Caco-2 (cell line): ENCODE measurements at regions not wholly inside any gene's neighbourhood (a gene's known extent, or its start where the extent isn't known, plus 50 kb on each side); places are given as distances from the start of the nearest gene placed in this dataset.

ENCODE experiments used
- BruUV-seq: library from RNA; stranded (reverse); fragments of 400-500 nt; replicated peaks from 2 replicates; lab custom pipeline; 2021; lab: Mats Ljungman, UMichigan
- CTCF ChIA-PET: fragments of 300-600 bp; sonication (Branson Sonifier 250); formaldehyde crosslinking; loops from one replicate; lab custom pipeline; 2022; ENCODE audit warnings: antibody characterized with exemption; lab: Charles Lee
- POLR2A ChIA-PET: fragments of 300-600 bp; sonication (Branson Sonifier 250); formaldehyde crosslinking; loops from one replicate; lab custom pipeline; 2022; ENCODE audit warnings: antibody characterized with exemption; lab: Charles Lee
- DNase-seq, 2 experiments: peaks; one replicate each; pipeline versions ENCODE4 v3.0.0 to v3.0.0-alpha.2; 2020 to 2022
- H3K27me3 ChIP-seq: replicated peaks from 2 replicates; pipeline ENCODE4 v1.6.0; 2011; ENCODE audit warnings: low read length; ENCODE audit not compliant: control insufficient read depth, insufficient read depth
- H3K36me3 ChIP-seq: 2 replicates; pipeline ENCODE4 v1.5.1; 2011; ENCODE audit warnings: low read length; ENCODE audit not compliant: control insufficient read depth, insufficient read depth
- H3K4me1 ChIP-seq: fragments of 250-450 bp; sonication (Bioruptor Pico); 2 replicates; pipeline ENCODE4 v1.5.1; 2020; ENCODE audit warnings: mild to moderate bottlenecking
- H3K4me3 ChIP-seq: 2 replicates; pipeline ENCODE4 v1.5.1; 2011; ENCODE audit warnings: low read depth, mild to moderate bottlenecking, control low read depth, low read length
- H3K9me3 ChIP-seq: fragments of 250-450 bp; sonication (Bioruptor Pico); 2 replicates; pipeline ENCODE4 v1.5.1; 2020; ENCODE audit warnings: mild to moderate bottlenecking, moderate library complexity
- H3K27ac Mint-ChIP-seq: one replicate; pipeline ENCODE4 v1.8.0; 2022; ENCODE audit warnings: mixed read lengths; ENCODE audit not compliant: unreplicated experiment
- H3K27me3 Mint-ChIP-seq: one replicate; pipeline ENCODE4 v1.8.0; 2022; ENCODE audit warnings: mixed read lengths; ENCODE audit not compliant: insufficient read depth, unreplicated experiment
- H3K36me3 Mint-ChIP-seq: one replicate; pipeline ENCODE4 v1.8.0; 2022; ENCODE audit warnings: mild to moderate bottlenecking, mixed read lengths; ENCODE audit not compliant: insufficient read depth, unreplicated experiment
- H3K4me1 Mint-ChIP-seq: one replicate; pipeline ENCODE4 v1.8.0; 2022; ENCODE audit warnings: low read depth, mixed read lengths; ENCODE audit not compliant: unreplicated experiment
- H3K4me3 Mint-ChIP-seq: one replicate; pipeline ENCODE4 v1.8.0; 2022; ENCODE audit warnings: mild to moderate bottlenecking, moderate library complexity, mixed read lengths; ENCODE audit not compliant: unreplicated experiment
- H3K9me3 Mint-ChIP-seq: one replicate; pipeline ENCODE4 v1.8.0; 2022; ENCODE audit warnings: mixed read lengths; ENCODE audit not compliant: unreplicated experiment
- CTCF ChIP-seq, 2 experiments: fragments of 200-600 bp in 1 of 2; IDR thresholded peaks; 1 replicate in 1 of 2; 2 replicates in 1 of 2; pipeline versions ENCODE4 v1.5.1 to v1.8.0; 2011 to 2022; ENCODE audit warnings: antibody characterized with exemption in 1 of 2, control low read depth in 1 of 2, inconsistent platforms in 1 of 2, low read depth in 1 of 2, low read length in 1 of 2, mild to moderate bottlenecking in 1 of 2, moderate library complexity in 1 of 2; ENCODE audit not compliant: insufficient read depth in 1 of 2, severe bottlenecking in 1 of 2, unreplicated experiment in 1 of 2
- intact Hi-C: fragments of 100-400 bp; cut with micrococcal nuclease; formaldehyde crosslinking; loops from one replicate; pipeline ENCODE4 v1.10.0; 2022; ENCODE audit not compliant: unreplicated experiment

- CTCF ChIA-PET: no interaction called here
- Mint-ChIP-seq H3K27me3 (no peaks in the 10 kb centered on the region), H3K4me1 (peaks cover 22% of the 10 kb centered on the region), H3K36me3 (no peaks in the 10 kb centered on the region), H3K9me3 (no peaks in the 10 kb centered on the region), H3K4me3 (no peak overlapping the region), H3K27ac (no peak overlapping the region)
- TF ChIP-seq CTCF (IDR thresholded peaks at IDR 0.05; ENCODE audit: insufficient read depth in 1 of 2, low read depth in 1 of 2, low read length in 1 of 2, severe bottlenecking in 1 of 2, unreplicated experiment in 1 of 2): no peak
- H3K27me3 ChIP-seq: no peaks in the 10 kb centered on the region
- H3K36me3 ChIP-seq: no peaks in the 10 kb centered on the region
- no TSS peak for BruUV-seq
- intact Hi-C loops: no loop called here
- H3K4me1 ChIP-seq: peaks cover 21% of the 10 kb centered on the region
- H3K4me3 ChIP-seq: no peak overlapping the region
- POLR2A ChIA-PET: no interaction called here
- no peak for DNase-seq
- no peaks in the 10 kb centered on the region for H3K9me3 ChIP-seq
Measured at GRCh38 chrX:37956223-37956622, 50.1 kb upstream of the SYTL5 start.
